ENCODE measurements at regions not wholly inside any gene's neighbourhood (a gene's known extent, or its start where the extent isn't known, plus 50 kb on each side); places are given as distances from the start of the nearest gene placed in this dataset.

- no peak overlapping the region for H3K4me3 ChIP-seq (ENCODE audit: low read depth, low read length)
These were observed 94.3 kb upstream of the KCTD1 start for GRCh38 chr18:26642440-26643348.

GRCh38 chr18:26640541-26640940, 92.2 kb upstream of the KCTD1 start:
- no peaks in the 10 kb centered on the region; the same call in 1 of the 2 replicates for H3K27me3 ChIP-seq (ENCODE audit: control insufficient read depth, insufficient read depth, low read length)
- ChIA-PET CTCF (no interaction called here), POLR2A (no interaction called here)
- H3K4me3 ChIP-seq (ENCODE audit: low read depth, low read length) = no peak overlapping the region
- no peaks in the 10 kb centered on the region for H3K36me3 ChIP-seq (ENCODE audit: control insufficient read depth, insufficient read depth, low read length)
- TF ChIP-seq CTCF (IDR thresholded peaks at IDR 0.05; ENCODE audit: insufficient read depth, low read depth, low read length) = no peak
- no peak for DNase-seq (ENCODE audit: low read depth)

More at GRCh38 chr18:26642440-26643348, 94.3 kb upstream of the KCTD1 start:
- no peak for TF ChIP-seq CTCF (IDR thresholded peaks at IDR 0.05; ENCODE audit: insufficient read depth, low read depth, low read length)
- DNase-seq (ENCODE audit: low read depth) = no peak
- no peaks in the 10 kb centered on the region; the same call in 1 of the 2 replicates for H3K27me3 ChIP-seq (ENCODE audit: control insufficient read depth, insufficient read depth, low read length)
- H3K36me3 ChIP-seq (ENCODE audit: control insufficient read depth, insufficient read depth, low read length) = no peaks in the 10 kb centered on the region
- ChIA-PET CTCF (interaction anchor here (1.3 kb wide), 1 partner anchor 258 kb away, joined by 4 read pairs; no protein-coding TSS in a partner anchor), POLR2A (no interaction called here)

GRCh38 chr18:26639149-26639548, 90.8 kb upstream of the KCTD1 start:
- ChIA-PET CTCF (interaction anchor here (0.6 kb wide), 1 partner anchor 10 kb away, joined by 3 read pairs; no protein-coding TSS in a partner anchor), POLR2A (no interaction called here)
- H3K27me3 ChIP-seq (ENCODE audit: control insufficient read depth, insufficient read depth, low read length) = no peaks in the 10 kb centered on the region; the same call in 1 of the 2 replicates

GRCh38 chr18:26637983-26638382, 89.6 kb upstream of the KCTD1 start:
- ChIA-PET POLR2A (no interaction called here), CTCF (no interaction called here)
- Histone ChIP-seq H3K36me3 (ENCODE audit: control insufficient read depth, insufficient read depth, low read length) (no peaks in the 10 kb centered on the region), H3K27me3 (ENCODE audit: control insufficient read depth, insufficient read depth, low read length) (no peaks in the 10 kb centered on the region; the same call in 1 of the 2 replicates), H3K4me3 (ENCODE audit: low read depth, low read length) (no peak overlapping the region)
- TF ChIP-seq CTCF (IDR thresholded peaks at IDR 0.05; ENCODE audit: insufficient read depth, low read depth, low read length) = no peak
- no peak for DNase-seq (ENCODE audit: low read depth)

More at GRCh38 chr18:26639149-26639548, 90.8 kb upstream of the KCTD1 start:
- no peak for TF ChIP-seq CTCF (IDR thresholded peaks at IDR 0.05; ENCODE audit: insufficient read depth, low read depth, low read length)
- Histone ChIP-seq H3K4me3 (ENCODE audit: low read depth, low read length) (no peak overlapping the region), H3K36me3 (ENCODE audit: control insufficient read depth, insufficient read depth, low read length) (no peaks in the 10 kb centered on the region)
- no peak for DNase-seq (ENCODE audit: low read depth)

- H3K4me3 ChIP-seq (ENCODE audit: low read depth, low read length) = no peak overlapping the region
- H3K36me3 ChIP-seq (ENCODE audit: control insufficient read depth, insufficient read depth, low read length) = no peaks in the 10 kb centered on the region
- CTCF ChIA-PET = no interaction called here
- no peaks in the 10 kb centered on the region; the same call in 1 of the 2 replicates for H3K27me3 ChIP-seq (ENCODE audit: control insufficient read depth, insufficient read depth, low read length)
- TF ChIP-seq CTCF (IDR thresholded peaks at IDR 0.05; ENCODE audit: insufficient read depth, low read depth, low read length) = no peak
- POLR2A ChIA-PET = no interaction called here
- no peak for DNase-seq (ENCODE audit: low read depth)
These were observed 89.0 kb upstream of the KCTD1 start for GRCh38 chr18:26637324-26637723.
